ENCODE measurements at regions not wholly inside any gene's neighbourhood (a gene's known extent, or its start where the extent isn't known, plus 50 kb on each side); places are given as distances from the start of the nearest gene placed in this dataset.

DNA sequence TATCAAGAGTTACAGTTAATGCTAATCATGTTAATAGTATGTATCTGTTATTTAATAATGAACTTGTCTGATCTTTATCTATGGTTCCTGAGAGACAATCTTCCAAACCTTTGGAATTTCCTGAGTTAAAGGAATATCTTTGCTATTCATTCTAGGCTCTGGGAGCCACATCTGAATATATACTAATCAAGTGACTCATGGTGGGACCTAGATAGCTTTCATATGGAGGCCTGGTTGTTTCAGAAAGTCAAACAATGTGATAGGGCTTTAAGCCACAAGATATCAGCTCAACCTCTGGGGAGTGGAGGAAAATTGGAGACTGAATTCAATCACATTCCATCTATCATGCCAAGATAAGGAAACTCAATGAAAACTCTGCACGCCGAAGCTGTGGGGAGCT lies 746.4 kb downstream of the TNS3 start:
- Histone ChIP-seq H3K4me2 (ENCODE audit: low read depth, low read length, poor library complexity, severe bottlenecking) (no peak overlapping the region), H3K79me2 (ENCODE audit: insufficient read depth, low read length) (no peaks in the 10 kb centered on the region), H3K9me2 (replicated peaks; ENCODE audit: low read depth, low read length) (no peaks in the 10 kb centered on the region), H3K4me3 (ENCODE audit: low read length, poor library complexity, severe bottlenecking) (no peak overlapping the region), H3K9ac (ENCODE audit: low read depth, low read length, poor library complexity, severe bottlenecking) (no peak overlapping the region), H3K27me3 (ENCODE audit: insufficient read depth, low read length, poor library complexity, severe bottlenecking) (no peaks in the 10 kb centered on the region), H3K4me1 (ENCODE audit: insufficient read depth, low read length, poor library complexity, severe bottlenecking) (no peaks in the 10 kb centered on the region), H3K36me3 (ENCODE audit: insufficient read depth, low read length) (no peaks in the 10 kb centered on the region), H3F3A (ENCODE audit: low read depth) (no peaks in the 10 kb centered on the region), H2AFZ (ENCODE audit: low read length) (no peak overlapping the region), H4K20me1 (ENCODE audit: insufficient read depth, low read length, poor library complexity, severe bottlenecking) (no peaks in the 10 kb centered on the region), H3K9me3 (ENCODE audit: insufficient read depth, low read depth, low read length) (no peaks in the 10 kb centered on the region)
- TF ChIP-seq, protein P1, sequence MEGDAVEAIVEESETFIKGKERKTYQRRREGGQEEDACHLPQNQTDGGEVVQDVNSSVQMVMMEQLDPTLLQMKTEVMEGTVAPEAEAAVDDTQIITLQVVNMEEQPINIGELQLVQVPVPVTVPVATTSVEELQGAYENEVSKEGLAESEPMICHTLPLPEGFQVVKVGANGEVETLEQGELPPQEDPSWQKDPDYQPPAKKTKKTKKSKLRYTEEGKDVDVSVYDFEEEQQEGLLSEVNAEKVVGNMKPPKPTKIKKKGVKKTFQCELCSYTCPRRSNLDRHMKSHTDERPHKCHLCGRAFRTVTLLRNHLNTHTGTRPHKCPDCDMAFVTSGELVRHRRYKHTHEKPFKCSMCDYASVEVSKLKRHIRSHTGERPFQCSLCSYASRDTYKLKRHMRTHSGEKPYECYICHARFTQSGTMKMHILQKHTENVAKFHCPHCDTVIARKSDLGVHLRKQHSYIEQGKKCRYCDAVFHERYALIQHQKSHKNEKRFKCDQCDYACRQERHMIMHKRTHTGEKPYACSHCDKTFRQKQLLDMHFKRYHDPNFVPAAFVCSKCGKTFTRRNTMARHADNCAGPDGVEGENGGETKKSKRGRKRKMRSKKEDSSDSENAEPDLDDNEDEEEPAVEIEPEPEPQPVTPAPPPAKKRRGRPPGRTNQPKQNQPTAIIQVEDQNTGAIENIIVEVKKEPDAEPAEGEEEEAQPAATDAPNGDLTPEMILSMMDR (conservative IDR thresholded peaks at IDR 0.05; ENCODE audit: low read length), result no peak
- no peak for TF ChIP-seq EZH2phosphoT487 (IDR thresholded peaks at IDR 0.05; ENCODE audit: borderline replicate concordance)

DNA sequence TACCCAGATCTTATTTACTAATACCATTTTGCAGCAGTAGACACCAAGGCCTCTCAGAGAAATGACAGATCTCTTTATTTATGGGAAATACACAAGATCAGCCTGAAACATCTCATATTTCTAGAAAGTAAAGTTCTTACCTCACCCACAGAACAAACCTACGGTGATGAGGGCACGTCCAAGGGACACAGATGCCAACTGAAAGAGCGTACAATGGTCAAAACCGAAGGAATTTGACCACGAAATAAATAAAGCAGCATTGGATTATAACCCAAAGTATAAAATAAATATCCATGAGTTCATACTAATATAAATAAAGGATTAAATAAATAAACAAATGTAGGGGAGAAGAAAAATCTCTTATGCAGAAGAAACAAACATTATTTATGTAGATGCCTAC lies 747.0 kb downstream of the TNS3 start:
- Histone ChIP-seq H3K4me2 (ENCODE audit: low read depth, low read length, poor library complexity, severe bottlenecking) (no peak overlapping the region), H3K27me3 (ENCODE audit: insufficient read depth, low read length, poor library complexity, severe bottlenecking) (no peaks in the 10 kb centered on the region), H3K9ac (ENCODE audit: low read depth, low read length, poor library complexity, severe bottlenecking) (no peak overlapping the region), H2AFZ (ENCODE audit: low read length) (no peak overlapping the region), H3K4me3 (ENCODE audit: low read length, poor library complexity, severe bottlenecking) (no peak overlapping the region), H3K9me2 (replicated peaks; ENCODE audit: low read depth, low read length) (no peaks in the 10 kb centered on the region), H3K4me1 (ENCODE audit: insufficient read depth, low read length, poor library complexity, severe bottlenecking) (no peaks in the 10 kb centered on the region), H4K20me1 (ENCODE audit: insufficient read depth, low read length, poor library complexity, severe bottlenecking) (no peaks in the 10 kb centered on the region), H3K36me3 (ENCODE audit: insufficient read depth, low read length) (no peaks in the 10 kb centered on the region), H3K79me2 (ENCODE audit: insufficient read depth, low read length) (no peaks in the 10 kb centered on the region), H3F3A (ENCODE audit: low read depth) (no peaks in the 10 kb centered on the region), H3K9me3 (ENCODE audit: insufficient read depth, low read depth, low read length) (no peaks in the 10 kb centered on the region)
- TF ChIP-seq EZH2phosphoT487 (IDR thresholded peaks at IDR 0.05; ENCODE audit: borderline replicate concordance), result no peak

DNA sequence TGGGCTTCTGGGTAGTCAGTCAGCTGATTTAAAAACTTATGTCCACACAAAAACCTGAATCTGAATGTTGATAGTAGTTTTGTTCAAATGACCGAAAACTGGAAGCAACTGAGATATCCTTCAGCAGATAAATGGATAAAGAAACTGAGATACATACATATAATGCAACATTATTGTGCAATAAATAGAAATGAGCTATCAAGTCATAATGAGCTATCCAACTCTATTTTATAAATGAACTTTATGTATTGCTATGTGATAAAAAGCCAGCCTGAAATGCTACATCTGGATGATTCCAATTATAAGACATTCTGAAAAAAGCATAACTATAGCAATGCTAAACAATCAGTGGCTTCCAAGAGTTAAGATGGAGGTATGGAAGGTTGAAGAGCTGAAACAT lies 748.7 kb downstream of the TNS3 start:
- H3K9ac ChIP-seq (ENCODE audit: low read depth, low read length, poor library complexity, severe bottlenecking), result no peak overlapping the region
- no peaks in the 10 kb centered on the region for H3K9me3 ChIP-seq (ENCODE audit: insufficient read depth, low read depth, low read length)
- H2AFZ ChIP-seq (ENCODE audit: low read length), result no peak overlapping the region
- TF ChIP-seq EZH2phosphoT487 (IDR thresholded peaks at IDR 0.05; ENCODE audit: borderline replicate concordance), result no peak
- TF ChIP-seq, protein P1 (conservative IDR thresholded peaks at IDR 0.05; ENCODE audit: low read length), result no peak
- no peaks in the 10 kb centered on the region for H3K36me3 ChIP-seq (ENCODE audit: insufficient read depth, low read length)
- no peak overlapping the region for H3K4me2 ChIP-seq (ENCODE audit: low read depth, low read length, poor library complexity, severe bottlenecking)
- H3K27me3 ChIP-seq (ENCODE audit: insufficient read depth, low read length, poor library complexity, severe bottlenecking), result no peaks in the 10 kb centered on the region
- no peaks in the 10 kb centered on the region for H4K20me1 ChIP-seq (ENCODE audit: insufficient read depth, low read length, poor library complexity, severe bottlenecking)
- H3K4me3 ChIP-seq (ENCODE audit: low read length, poor library complexity, severe bottlenecking), result no peak overlapping the region
- H3K79me2 ChIP-seq (ENCODE audit: insufficient read depth, low read length), result no peaks in the 10 kb centered on the region
- no peaks in the 10 kb centered on the region for H3K4me1 ChIP-seq (ENCODE audit: insufficient read depth, low read length, poor library complexity, severe bottlenecking)
- H3K9me2 ChIP-seq (replicated peaks; ENCODE audit: low read depth, low read length), result no peaks in the 10 kb centered on the region
- H3F3A ChIP-seq (ENCODE audit: low read depth), result no peaks in the 10 kb centered on the region

- H3K36me3 ChIP-seq (ENCODE audit: insufficient read depth, low read length), result no peaks in the 10 kb centered on the region
- no peak for TF ChIP-seq EZH2phosphoT487 (IDR thresholded peaks at IDR 0.05; ENCODE audit: borderline replicate concordance)
- TF ChIP-seq, protein P1 (conservative IDR thresholded peaks at IDR 0.05; ENCODE audit: low read length), result no peak
- no peak overlapping the region for H3K4me3 ChIP-seq (ENCODE audit: low read length, poor library complexity, severe bottlenecking)
- no peaks in the 10 kb centered on the region for H3K9me2 ChIP-seq (replicated peaks; ENCODE audit: low read depth, low read length)
- no peak overlapping the region for H3K4me2 ChIP-seq (ENCODE audit: low read depth, low read length, poor library complexity, severe bottlenecking)
- H3F3A ChIP-seq (ENCODE audit: low read depth), result no peaks in the 10 kb centered on the region
- no peak overlapping the region for H3K9ac ChIP-seq (ENCODE audit: low read depth, low read length, poor library complexity, severe bottlenecking)
- no peaks in the 10 kb centered on the region for H3K9me3 ChIP-seq (ENCODE audit: insufficient read depth, low read depth, low read length)
- H3K27me3 ChIP-seq (ENCODE audit: insufficient read depth, low read length, poor library complexity, severe bottlenecking), result no peaks in the 10 kb centered on the region
- no peaks in the 10 kb centered on the region for H3K4me1 ChIP-seq (ENCODE audit: insufficient read depth, low read length, poor library complexity, severe bottlenecking)
- no peaks in the 10 kb centered on the region for H3K79me2 ChIP-seq (ENCODE audit: insufficient read depth, low read length)
- no peaks in the 10 kb centered on the region for H4K20me1 ChIP-seq (ENCODE audit: insufficient read depth, low read length, poor library complexity, severe bottlenecking)
- H2AFZ ChIP-seq (ENCODE audit: low read length), result no peak overlapping the region
Measured at GRCh38 chr7:46832136-46832535, 749.8 kb downstream of the TNS3 start.
